ENCODE measurements at regions not wholly inside any gene's neighbourhood (a gene's known extent, or its start where the extent isn't known, plus 50 kb on each side); places are given as distances from the start of the nearest gene placed in this dataset.

GRCh38 chr5:108696951-108697715 lies 50.6 kb upstream of the FER start:
- no peak for DNase-seq (ENCODE audit: low spot score)

- no peak for DNase-seq (ENCODE audit: low spot score)
Measured at GRCh38 chr5:108696407-108696806, 51.3 kb upstream of the FER start.

GRCh38 chr5:108688485-108688884 lies 59.2 kb upstream of the FER start:
- no peak for DNase-seq (ENCODE audit: low spot score)

DNA sequence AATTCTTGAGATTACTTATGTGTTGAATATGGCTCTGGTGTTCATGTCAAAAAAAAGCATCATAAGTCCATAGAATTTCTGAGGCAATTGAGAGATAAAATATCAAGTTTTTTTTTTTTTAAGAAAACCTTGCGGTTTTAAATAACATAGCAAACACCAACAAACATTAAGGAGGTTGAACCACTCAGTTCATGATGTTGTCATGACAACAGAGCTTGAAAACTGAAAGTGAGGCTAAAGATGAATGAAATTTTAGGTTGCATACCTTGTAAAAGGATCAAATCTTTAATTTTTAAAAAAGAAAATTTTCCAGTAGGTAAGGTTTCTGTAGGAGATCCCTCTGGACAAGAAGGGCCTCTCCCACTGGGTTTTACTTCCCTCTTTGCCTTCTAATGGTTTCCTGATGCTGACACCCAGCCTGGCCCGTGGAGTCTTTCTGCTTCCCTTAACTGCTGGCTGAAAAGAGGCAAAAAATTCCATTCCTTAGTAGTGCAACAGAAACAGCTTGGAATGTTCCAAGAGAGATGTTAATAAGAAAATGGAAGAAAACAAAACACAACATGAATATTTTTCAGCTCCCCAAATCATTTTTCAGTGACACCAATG lies 60.0 kb upstream of the FER start:
- DNase-seq (ENCODE audit: low spot score): no peak

DNA sequence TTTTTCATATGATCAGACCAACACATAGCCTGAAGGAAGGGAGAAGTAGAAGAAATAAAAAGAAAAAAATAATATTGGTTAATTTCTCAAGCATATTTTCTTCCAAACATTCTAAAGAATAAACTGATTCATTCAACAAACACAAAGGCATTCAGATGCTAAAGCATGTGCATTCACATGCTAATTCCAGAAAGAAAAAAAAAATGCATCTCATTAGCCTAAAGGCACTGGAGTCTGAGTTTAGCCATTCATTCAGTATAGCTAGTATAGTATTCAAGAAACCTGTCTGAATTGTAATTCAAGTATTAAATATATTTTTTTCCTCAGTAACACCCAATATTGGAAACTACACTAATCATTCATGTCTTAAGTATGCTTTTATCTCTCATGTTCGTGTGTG lies 61.0 kb upstream of the FER start:
- no peak for DNase-seq (ENCODE audit: low spot score)

DNA sequence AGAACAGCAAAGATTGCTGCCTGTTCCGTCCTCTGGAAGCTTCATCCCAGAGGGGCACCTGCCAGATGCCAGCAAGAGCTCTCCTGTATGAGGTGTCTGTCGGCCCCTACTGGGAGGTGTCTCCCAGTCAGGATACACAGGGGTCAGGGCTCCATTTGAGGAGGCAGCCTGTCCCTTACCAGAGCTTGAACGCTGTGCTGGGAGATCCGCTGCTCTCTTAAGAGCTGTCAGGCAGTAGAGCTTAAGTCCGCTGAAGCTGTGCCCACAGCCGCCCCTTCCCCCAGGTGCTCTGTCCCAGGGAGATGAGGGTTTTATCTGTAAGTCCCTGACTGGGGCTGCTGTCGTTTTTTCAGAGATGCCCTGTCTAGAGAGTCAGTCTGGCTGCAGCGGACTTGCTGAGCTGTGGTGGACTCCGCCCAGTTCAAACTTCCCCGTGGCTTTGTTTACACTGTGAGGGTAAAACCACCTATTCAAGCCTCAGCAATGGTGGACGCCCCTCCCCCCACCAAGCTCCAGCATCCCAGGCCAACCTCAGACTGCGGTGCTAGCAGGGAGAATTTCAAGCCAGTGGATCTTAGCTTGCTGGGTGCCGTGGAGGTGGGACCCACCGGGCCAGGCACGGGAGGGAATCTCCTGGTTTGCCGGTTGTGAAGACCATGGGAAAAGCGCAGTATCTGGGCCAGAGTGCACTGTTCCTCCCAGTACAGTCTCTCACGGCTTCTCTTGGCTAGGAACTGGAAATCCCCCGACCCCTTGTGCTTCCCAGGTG lies 62.1 kb upstream of the FER start:
- DNase-seq (ENCODE audit: low spot score): peak; percentile 78

DNA sequence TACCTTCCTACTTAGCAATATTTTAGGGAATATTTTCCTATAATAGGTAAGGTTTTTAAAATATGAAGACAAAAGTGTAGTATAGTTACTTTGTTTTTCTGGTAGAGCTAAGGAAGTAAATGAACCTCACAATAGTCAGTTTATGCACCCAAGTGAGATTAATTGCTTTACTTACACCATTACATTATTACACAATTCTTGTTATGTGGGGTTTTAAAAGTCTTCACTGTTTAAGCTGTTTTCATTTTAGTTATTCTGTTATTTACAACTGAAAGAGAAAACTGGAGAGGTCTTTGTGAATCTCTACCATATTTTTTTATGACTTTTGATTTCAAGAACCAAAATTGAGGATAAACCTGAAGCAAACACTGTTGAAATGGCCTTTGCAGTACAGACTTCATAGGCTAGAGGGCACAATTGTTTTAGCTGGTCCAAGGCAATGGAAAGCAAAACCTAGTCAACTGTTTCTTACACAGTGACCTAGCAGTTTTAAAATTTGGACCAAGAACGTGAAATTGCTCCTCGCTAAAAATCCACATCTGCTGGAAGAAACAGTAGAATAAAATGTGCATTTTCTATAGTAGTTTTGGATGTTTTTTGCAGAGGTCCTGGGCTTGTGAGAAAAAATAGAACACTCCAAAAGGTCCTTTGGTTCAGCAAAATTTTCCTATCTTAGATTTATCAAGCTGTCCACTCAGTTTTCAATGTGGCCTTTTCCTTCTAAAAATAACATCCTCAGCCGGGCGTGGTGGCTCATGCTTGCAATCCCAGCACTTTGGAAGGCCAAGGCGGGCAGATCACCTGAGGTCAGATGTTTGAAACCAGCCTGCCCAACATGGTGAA lies 66.4 kb upstream of the FER start:
- DNase-seq (ENCODE audit: low spot score): no peak

- DNase-seq (ENCODE audit: low spot score): no peak
Measured at GRCh38 chr5:108678091-108678490, 69.6 kb upstream of the FER start.

DNA sequence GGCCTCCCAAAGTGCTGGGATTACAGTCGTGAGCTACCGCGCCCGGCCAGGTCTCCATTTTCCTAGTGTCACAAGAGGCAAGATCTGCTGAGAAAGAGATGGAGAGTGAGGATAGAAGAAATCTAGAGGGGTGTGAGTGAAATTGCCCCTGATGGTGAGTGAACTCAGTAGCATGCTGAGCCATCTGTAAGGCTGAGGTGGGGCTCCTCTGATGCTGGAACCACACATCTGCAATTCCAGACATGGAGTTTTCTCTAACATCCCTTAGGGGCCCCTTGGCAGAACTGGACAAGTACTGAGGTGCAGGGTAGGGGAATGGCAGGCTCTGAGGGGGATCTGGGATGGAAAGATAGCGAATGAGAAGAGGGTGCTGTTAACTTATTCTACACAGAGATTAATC lies 72.0 kb upstream of the FER start:
- DNase-seq (ENCODE audit: low spot score): no peak

DNA sequence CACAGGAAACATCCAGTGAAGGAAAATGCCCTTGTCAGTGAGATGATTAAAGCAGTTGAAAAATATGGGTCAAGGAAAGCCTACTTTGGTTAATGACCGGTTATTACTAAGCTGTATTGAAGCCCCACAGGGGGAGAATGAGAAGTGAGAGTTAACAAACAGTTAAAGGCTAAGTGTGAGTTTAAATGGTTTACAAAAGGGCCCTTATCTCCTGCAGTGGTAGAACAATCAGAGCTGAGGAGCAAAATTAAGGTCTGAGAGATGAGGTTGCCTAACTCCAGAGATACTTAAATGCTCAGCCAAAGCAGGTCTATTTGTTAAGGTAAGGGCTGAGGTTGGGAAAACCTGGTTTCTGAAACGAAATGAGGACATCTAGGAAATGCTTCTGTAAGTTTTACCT lies 75.1 kb upstream of the FER start:
- DNase-seq (ENCODE audit: low spot score): no peak

DNA sequence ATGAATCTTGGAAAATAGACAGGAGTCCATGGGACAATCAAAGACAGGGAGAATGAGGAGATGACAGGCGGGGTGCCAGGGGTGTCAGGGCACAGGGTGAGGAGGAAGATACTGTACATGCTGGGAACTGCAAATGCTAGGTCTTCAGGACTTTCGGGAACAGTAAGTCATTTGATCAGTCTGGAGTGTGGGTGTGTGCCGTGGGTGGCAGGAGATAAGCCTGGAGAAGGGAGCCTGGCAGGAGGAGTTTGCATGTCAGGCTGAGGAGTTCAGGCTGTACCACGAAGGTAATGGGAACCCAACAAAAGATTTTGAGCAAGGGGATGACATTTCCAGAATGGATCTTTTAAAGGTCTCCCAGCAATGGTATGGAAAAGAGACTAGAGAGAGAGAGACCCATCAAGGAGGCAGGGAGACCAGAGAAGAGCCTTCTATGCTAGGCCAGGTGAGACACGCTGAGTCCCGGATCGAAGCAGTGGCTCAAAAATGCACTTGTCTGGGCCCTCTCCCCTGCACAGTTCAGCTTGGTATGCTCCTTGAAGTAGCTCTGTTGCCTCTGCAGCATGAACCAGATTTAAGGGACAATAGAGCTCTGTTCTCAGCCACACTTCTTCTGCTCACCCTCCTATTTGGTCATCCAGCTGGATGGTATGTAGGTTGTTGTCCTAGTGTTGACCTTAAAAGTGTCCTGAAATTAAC lies 77.0 kb upstream of the FER start:
- no peak for DNase-seq (ENCODE audit: low spot score)

DNA sequence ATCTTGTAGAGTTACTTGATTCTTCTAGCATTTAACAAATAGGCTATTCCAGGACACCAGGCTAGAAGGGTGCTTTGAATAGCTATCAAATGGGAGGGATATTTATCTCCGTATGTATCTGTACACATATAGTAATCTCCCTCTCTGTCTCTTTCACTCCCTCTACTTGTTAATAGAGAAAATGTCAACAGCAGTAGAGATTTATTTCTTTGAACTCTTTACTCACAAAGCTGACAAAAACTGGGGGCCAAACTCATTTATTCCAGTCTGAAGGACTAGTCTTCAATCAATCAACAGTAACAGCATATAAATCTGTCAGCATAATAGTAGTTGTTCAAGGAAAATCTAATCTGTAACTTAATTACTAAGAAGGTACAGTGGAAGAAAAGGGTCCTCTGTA lies 78.2 kb upstream of the FER start:
- no peak for DNase-seq (ENCODE audit: low spot score)

DNA sequence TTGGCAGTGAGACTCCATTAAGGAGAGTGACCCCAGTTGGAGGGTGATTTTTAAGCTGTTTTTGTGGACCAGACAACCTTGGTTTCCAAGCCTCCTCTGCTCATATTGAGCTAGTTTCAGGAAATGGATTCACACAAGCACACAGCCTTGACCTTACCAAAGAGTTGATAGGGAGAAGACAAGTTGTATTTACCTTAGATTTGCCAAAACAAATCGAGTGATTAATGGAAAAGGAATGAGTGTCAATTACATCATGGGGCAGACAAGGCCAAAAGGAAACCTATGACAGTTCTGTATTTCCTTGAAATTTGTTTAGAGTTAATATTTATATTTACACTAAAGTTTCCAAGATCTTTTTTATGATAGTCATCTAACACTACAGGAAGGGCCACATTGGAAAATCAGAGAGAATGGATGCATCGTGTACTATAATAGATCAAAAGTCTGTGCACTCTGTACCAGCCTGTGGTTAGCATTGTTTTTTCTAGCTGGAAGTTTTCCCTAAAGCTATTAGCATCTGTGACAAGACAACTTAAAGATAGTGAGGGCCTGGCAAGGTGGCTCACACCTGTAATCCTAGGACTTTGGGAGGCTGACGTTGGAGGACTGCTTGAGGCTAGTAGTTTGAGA lies 86.0 kb upstream of the FER start:
- DNase-seq (ENCODE audit: low spot score): no peak

- DNase-seq (ENCODE audit: low spot score): no peak
Measured at GRCh38 chr5:108661024-108661423, 86.7 kb upstream of the FER start.

- DNase-seq (ENCODE audit: low spot score): no peak
Measured at GRCh38 chr5:108660291-108660690, 87.4 kb upstream of the FER start.

DNA sequence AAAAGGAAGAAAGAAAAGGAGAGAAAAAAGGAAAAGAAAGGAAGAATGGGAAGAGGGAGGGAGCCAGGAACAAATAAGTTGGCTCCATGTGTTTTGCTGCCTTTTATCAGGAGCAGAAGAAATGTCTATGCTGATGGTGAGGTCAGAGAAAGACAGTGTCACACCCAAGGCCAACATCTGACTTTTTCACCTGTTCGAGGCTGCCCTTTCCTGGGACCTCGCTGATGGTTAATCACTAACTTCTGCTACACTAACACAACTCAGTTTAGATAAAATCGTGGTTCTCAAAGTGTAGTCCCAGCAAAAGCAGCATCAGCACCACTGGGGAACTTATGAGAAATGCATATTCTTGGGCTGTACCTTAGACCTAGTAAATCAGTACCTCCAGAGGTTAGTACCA lies 88.2 kb upstream of the FER start:
- no peak for DNase-seq (ENCODE audit: low spot score)

GRCh38 chr5:108655750-108656450 lies 91.8 kb upstream of the FER start:
- DNase-seq (ENCODE audit: low spot score): no peak

DNA sequence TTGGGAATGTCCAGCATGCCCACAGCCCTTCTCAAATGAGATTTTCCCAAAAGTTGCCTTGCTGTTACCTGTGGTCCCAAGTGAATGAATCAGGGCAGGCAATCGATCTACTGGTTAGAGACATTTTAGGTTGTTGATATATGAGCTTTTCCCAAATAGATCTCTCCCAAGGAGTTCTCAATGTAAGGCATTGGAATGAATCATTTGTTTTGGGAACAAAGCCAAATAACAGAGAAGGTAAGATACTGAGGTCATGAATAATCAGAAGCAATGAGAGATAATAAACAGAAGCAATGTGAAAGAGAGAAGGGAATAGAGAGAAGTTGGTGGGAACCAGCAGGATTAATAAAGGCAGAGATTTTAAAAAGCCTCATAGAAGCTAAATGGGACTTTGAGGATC lies 93.6 kb upstream of the FER start:
- no peak for DNase-seq (ENCODE audit: low spot score)

DNA sequence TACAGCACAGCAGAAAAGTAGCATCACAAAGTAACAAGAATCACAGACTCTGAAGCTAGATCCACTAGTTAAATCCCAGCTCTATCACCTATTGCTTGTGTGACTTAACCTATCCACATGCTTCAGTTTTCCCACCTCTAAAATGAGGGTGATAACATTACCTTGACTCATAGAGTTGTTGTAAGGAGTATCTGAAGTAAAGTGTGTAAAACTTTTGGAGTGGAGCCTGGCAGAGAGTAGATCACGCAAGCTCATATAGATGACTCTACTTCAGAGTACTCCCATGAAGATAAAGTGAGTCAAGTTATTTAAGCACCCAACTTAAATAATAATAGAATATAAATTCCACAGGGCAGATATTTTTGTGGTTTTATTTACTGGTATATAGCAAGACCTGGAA lies 94.5 kb upstream of the FER start:
- no peak for DNase-seq (ENCODE audit: low spot score)

DNA sequence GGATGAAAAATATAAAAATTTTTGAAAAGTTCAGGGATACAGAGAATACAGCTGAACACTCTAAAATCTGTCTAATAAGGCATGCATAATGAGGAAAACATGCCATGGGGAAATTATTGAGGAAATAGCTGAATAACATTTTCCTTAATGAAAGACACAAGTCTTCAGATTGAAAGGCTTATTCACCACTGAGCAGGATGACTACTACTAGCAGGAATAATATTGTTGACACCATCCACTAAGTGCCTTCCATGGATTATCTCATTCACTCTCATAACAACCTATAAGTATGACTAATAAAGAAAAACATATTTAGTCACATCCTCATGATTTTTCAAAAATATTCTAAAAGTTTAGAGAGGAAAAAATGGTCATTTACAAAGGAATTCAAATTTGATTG lies 96.7 kb upstream of the FER start:
- no peak for DNase-seq (ENCODE audit: low spot score)

GRCh38 chr5:108649646-108650045 lies 98.1 kb upstream of the FER start:
- DNase-seq (ENCODE audit: low spot score): no peak
